ENCODE measurements at regions not wholly inside any gene's neighbourhood (a gene's known extent, or its start where the extent isn't known, plus 50 kb on each side); places are given as distances from the start of the nearest gene placed in this dataset.
A peak's percentile ranks its signal among the peaks of the same experiment; 100 is the strongest.
"Not testable (repeated sequence)": the region's sequence is repeated elsewhere in the genome, so short reads cannot be mapped to it uniquely, and the experiment has no call there.

DNA sequence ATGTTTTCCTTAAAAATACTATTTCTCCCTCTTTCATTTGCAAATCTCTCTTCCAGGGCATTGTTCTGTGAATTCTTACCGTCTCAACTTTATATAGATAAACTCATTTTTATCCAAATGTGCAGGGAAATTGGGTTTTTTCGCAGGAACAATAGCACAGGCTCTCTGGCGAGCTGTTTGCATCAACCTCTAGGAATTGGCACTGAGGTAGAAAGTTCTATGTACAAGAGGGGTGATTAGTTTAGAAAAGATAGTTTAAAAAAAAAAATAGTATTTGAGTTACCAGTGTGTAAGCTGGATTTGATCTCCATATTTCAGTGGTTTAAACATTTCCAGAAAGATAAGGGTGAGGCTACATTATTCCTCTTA, 129.7 kb upstream of the BTN3A2 start:
- peak; percentile 83 for DNase-seq

DNA sequence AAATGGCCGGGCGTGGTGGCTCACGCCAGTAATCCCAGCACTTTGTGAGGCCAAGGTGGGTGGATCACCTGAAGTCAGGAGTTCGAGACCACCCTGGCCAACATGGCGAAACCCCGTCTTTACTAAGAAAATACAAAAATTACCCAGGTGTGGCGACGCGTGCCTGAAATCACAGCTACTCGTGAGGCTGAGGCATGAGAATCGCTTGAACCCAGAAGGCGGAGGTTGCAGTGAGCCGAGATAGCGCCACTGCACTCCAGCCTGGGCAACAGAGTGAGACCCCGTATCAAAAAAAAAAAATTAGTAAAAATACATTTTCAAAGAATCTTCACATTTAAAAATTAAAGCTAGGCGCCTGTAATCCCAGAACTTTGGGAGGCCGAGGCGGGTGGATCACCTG, 125.6 kb upstream of the BTN3A2 start:
- DNase-seq, result not testable (repeated sequence)

DNA sequence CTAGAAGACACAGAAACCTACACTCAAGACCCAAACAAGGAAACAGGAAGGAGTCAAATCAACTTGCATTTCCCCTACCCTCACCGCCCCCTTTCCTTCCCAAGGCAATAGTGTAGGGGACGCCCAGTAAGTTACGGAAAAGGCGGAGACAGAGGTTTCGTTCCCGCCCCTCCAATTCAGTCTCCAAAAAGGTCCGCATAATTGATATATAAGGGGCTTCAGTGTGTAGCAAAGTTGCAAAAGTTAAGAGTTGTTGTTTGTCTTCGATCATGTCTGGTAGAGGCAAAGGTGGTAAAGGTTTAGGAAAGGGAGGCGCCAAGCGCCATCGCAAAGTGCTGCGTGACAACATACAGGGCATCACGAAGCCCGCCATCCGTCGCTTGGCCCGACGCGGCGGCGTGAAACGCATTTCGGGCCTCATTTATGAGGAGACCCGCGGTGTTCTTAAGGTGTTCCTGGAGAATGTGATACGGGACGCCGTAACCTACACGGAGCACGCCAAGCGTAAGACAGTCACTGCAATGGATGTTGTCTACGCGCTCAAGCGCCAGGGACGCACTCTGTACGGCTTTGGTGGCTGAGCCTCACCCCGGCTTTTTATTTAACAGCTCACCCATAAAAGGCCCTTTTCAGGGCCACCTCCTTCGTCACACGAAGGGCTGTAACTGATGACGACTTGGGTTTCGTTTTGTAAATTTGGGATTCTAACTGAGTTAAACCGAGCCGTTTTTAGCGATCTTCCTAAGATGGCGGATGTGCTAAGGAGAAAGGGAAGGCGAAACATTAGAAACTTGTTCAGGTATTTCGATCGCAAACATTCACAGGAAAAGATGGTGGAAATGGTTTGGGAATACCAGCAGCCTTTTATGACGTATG, 124.6 kb upstream of the BTN3A2 start:
- no peak for DNase-seq

DNA sequence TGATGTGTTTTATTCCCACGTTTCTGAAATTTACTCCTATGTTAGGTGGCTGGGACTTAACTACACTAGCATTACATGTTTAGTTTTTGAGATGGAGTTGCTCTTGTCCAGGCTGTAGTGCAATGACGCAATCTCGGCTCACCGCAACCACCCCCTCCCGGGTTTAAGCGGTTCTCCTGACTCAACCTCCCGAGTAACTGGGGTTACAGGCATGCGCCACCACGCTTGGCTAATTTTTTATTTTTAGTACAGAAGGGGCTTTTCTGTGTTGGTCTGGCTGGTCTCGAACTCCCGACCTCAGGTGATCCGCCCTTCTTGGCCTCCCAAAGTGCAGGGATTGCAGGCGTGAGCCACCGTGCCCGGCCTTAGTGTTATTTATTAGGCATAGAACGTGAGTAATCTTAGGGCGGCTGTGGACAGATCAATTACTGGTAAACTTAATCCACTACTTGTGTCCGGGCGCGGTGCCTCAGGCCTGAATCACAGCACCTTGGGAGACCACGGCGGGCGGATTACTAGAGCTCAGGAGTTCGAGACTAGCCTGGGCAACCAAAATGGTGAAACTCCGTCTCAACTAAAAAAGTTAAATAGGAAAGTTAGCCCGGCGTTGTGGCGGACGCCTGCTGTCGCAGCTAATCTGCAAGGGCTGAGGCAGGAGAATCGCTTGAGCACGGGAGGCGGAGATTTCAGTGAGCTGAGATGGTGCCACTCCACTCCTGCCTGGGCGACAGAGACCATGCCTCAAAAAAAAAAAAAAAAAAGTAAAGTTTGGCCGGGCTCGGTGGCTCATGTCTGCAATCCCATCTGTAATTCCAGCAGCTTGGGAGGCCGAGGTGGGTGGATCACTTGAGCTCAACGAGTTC, 123.7 kb upstream of the BTN3A2 start:
- no peak for DNase-seq

DNA sequence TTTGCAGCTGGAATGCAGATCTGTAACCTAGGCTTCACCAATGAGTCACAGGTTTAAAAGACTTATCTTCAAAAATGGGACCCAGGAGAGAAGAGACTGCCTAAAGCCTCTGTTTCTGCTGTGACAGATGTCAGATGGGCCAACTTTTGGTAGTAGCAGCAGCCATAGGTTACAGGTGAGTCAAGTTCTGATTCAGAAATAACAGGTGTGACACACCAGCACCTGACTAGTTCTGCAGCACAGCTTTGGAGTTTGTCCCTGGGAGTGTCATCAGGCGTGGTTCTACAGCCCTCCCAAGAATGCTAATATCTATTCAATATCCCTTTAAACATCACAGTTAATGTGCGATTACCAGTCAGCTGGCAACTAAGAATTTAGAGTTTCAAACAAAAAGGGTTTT, 121.9 kb upstream of the BTN3A2 start:
- no peak for DNase-seq

DNA sequence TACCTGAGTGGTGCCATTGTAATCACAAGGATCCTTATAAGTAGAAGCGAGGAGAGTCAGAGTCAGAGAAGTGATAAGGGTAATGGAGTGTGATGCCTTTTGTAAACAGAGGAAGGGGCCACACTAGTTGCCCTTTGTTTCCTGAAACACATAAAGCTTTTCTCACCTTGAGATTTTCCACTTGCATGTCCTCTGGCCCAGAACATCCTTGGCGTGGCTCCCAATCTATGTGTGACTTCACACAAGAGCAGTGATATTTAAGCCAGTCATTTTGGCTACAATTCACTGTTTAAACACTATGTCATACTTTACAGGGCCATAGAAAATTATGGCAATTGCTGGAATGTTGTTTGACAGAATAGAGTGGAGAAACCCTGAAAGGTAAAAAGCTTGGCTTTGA, 121.2 kb upstream of the BTN3A2 start:
- no peak for DNase-seq

DNA sequence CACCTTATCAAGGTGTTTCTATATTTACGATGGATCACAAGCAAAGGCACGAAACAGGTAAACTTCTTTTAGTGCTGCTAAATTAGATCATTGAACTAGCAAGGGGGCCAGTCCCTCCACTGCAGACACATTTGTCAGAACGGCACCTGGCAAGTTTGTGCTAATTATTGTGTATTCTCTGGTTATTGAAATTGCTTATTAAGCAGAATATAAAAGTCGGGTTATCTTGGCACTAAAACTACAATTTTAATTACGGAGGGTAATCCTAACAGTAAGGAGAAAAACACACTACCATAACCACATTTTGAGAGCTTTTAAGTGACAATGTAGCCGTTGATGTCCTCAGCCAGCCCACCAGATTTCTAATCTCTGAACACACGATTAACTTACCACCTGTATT, 118.9 kb upstream of the BTN3A2 start:
- no peak for DNase-seq

DNA sequence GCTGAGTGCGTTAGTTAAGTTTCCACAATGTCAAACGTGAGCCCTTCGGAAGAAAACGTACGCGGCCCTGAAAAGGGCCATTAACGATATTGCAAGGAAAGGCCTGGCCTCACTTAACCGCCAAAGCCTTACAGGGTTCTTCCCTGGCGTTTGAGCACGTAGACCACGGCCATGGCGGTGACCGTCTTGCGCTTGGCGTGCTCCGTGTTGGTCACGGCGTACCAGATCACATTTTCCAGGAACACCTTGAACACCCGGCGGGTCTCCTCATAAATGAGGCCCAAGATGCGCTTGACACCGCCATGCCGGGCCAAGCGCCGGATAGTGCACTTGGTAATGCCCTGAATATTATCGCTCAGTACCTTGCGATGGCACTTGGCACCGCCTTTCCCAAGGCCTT, 118.4 kb upstream of the BTN3A2 start:
- DNase-seq, result no peak

DNA sequence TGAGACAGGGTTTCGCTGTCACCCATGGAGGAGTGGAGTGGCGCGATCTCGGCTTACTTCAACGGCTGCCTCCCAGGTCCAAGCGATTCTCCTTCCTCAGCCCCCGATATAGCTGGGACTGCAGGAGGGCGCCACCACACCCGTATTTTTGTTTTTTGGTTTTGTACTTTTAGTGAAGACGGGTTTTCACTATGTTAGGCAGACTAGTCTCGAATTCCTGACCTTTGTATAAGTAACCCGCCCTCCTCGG, 115.4 kb upstream of the BTN3A2 start:
- no peak for DNase-seq

DNA sequence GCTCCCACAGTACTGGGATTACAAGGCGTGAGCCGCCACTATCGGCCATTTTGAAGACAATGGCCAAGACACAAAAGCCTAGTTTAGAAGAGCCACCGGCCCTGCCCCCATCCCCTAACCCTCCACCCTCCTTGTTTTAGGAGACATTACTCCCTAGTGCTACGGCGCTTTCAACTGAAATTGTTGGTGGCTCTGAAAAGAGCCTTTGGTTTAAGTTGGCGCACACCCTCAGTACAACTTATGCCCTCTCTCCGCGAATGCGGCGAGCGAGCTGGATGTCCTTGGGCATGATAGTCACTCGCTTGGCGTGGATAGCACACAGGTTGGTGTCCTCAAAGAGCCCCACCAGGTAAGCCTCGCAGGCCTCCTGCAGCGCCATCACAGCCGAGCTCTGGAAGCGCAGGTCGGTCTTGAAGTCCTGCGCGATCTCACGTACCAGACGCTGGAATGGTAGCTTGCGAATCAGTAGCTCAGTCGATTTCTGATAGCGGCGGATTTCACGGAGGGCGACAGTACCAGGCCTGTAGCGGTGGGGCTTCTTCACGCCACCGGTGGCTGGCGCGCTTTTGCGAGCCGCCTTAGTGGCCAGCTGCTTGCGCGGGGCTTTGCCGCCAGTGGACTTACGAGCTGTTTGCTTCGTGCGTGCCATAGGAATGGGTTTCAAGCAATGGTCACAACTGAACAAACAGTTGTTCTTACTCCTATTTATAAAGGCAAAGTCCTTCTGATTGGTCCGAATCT, 114.9 kb upstream of the BTN3A2 start:
- peak; percentile 98 for DNase-seq

DNA sequence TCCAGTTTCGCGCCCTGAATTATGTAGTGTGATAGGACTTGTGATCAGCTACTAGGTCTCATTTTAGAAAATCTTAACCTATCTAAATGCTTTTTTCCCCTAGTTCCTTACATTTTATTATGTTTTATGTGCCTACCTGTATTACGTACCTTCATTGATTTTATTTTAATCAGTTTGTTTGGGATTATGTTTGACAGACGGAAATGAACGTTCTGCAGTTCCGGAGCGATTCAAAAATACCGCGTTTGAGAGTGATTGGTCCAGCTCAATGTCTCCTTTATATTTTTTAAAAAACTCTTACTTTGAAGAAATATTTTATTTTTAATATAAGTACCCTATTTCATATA, 114.3 kb upstream of the BTN3A2 start:
- DNase-seq, result no peak

DNA sequence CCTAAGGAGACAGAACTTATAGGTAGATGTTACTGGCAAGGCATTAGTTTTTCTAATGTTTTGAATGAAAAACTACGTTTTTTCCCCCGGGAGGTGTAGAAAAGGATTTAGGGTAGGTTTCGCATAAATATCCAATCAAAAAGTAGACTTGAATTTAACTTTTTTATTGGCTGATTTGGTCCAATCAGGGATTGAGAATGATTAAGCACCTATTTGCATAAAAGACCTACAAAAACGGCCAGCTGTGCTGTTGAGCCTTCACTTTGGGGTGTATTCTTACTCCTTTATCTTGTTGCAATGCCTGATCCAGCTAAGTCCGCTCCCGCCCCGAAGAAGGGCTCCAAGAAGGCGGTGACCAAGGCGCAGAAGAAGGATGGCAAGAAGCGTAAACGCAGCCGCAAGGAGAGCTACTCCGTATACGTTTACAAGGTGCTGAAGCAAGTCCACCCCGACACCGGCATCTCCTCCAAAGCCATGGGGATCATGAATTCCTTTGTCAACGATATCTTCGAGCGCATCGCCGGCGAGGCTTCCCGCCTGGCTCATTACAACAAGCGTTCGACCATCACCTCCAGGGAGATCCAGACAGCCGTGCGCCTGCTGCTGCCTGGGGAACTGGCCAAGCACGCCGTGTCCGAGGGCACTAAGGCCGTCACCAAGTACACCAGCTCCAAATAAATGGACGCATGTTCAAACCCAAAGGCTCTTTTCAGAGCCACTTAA, 113.5 kb upstream of the BTN3A2 start:
- DNase-seq, result peak; percentile 98

DNA sequence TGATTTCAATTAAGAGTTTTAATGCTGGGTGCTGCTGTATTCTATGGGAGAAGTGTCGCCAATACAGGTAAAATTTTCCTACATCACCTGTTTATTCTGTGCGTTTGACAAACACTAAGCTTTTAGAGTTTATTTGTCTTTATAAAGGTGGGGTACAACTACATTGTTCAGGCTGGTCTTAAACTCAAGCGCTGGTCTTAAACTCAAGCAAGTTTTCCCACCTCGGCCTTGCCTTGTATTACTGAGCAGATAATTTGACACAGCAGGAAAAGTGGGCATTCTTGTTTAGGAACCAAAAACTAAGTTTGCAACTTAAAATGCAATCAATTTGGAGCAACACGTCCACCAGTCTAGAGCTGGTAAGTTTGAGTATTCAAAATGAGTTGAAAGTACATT, 112.9 kb upstream of the BTN3A2 start:
- peak; percentile 71 for DNase-seq

DNA sequence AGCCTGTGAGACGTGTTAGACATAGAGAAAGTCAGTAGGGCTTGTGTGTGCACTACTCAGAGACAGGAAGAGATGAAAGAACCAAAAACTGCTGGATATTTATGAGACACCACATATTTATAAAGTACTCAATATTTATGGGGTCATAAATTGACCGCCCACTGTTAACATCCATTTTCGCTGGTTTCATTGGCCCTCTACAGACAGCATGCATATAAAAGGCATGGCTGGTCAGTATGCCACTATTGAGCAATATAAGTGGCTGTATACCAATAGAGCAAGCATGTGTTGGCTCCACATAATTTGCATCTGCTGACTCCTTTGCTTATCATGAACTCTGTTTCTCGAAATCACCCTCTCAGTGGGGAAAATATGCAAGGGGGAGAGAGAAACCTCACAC, 110.3 kb upstream of the BTN3A2 start:
- no peak for DNase-seq

DNA sequence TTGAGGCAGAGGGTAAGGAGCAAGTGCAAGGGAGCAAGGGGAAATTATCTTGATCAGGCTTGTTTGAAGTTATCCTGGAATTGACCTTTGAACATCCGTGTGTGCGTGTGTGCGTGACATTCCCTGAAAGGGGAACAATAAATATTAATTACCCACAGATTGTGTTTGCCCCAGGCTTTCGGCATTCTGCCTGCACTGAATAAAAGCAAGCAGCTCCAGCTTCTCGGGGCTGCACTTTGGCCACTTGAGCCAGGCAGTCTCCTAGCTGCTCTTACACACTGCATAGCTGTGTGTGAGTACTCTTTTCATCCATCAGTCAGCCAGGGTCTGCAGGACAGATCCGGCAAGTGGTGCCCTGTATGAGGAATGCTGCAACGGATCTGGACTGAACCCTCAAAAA, 107.7 kb upstream of the BTN3A2 start:
- no peak for DNase-seq

DNA sequence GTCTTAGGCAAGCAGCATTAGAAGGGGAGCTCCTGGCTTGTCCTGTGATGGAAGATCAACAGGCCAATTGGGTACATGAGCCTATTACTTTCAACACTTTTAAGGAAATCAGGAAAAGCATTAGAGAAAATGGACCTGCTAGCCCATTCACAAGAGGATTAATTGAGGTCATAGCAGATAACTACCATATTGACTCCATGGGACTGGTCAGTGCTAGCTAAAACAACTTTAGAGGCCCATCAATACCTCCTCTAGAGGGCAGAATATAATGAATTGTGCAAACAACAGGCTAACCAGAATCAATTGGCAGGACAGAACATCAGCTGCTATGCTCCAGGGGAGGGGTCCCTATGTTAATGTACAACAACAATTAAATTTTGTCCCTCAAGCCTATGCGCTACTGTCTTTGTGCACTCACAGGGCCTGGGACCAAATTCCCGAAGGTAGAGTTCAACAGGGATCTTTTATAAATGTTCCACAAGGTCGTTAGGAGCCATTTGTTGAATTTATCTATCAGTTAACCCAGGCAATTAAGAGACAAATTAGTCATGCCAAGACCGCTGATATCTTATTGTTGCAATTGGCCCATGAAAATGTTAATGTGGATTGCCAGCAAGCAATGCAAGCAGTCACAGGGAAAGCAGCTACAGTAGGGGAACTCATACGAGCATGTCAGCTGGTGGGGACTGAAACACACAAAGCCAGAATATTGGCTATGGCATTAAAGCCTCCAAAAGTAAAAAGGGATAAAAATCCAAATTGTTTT, 106.6 kb upstream of the BTN3A2 start:
- DNase-seq, result peak; percentile 61

DNA sequence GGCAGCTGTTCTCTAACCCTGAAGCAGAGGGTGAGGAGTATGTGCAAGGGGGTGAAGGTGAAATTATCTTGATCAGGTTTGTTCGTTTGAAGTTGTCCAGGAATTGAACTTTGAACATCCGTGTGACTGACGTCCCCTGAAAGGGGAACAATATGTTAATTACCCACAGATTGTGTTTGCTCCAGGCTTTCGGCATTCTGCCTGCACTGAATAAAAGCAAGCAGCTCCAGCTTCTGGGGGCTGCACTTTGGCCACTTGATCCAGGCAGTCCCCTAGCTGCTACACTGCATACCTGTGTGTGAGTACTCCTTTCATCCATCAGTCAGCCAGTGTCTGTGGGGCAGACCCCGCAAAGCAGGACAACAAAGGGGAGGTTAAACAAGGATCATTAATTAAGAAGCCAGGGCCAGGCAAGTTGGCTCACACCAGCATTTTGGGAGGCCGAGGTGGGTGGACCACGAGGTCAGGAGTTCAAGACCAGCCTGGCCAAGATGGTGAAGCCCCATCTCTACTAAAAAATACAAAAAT, 104.8 kb upstream of the BTN3A2 start:
- DNase-seq, result no peak

DNA sequence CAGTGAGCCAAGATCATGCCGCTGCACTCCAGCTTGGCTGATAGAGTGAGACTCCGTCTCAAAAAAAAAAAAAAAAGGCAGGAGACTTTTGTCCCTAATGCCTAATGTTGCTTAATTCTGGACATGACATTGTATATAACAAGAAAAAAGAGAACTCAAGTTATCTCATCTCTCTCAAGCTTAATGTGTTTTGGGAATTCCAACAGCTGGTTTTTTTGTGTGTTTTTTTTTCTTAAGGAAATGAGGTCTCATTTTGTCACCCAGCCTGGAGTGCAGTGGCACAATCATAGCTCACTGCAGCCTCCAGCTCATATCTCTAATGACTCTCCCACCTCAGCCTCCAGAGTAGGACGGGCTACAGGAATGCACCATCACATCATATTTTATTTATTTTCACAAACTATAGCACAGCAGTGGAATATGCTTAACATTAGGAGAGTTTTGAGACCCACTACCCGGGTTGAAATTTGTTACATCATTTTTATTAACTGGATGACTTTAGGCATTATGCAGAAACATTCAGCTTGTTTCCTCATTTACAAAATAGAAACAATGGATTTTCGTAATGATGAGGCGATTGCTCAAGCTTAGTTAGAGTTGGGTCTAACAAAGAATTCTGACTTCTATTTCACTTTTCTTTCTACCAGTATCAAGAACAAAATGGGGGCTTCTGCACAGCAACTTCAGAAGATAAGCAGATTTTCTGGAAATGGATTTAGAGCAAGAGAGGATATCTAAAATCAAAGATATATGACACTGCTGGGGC, 104.1 kb upstream of the BTN3A2 start:
- DNase-seq, result no peak

DNA sequence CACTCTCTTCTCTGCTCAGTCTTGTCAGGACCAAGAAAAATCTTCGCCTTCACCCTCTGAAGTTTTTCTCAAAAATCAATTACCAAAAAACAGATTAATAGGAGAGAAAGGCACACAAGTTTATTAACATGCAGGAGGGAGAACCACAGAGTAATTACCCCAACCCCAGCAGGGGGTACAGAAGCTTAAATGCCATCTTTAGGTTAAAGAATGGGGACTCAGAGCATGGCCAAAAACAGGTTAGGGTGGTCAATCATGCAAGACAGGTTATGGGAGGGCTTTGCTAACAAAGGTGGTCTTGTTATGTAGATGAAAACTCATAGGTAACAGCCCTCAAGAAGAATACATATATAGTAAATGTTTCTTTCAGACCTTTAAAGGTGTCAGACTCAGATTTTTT, 100.5 kb upstream of the BTN3A2 start:
- no peak for DNase-seq

DNA sequence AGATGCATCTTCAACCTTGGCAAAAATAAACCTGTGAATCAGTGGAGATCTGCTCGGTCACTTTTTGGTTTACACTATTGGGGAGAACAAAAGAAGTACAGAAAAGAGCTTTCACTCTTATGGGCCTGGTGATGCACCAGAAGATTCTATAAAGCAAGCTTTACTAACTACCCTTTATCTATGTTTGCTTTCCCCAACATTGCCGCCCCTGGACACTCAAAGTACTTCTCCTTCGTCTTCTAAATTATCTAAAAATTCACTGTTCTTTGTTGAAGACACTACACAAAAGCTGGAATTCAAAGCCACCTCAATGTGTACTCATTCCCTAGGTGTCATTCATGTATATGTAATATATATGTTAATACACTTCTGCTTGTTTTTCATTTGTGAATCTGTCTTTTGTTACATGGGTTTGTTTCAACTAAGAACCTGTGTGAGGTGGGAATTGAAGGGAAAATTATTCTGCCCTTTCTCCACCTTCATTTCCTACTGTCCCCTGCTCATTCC, 97.9 kb upstream of the BTN3A2 start:
- DNase-seq, result peak; percentile 45
